ENCODE measurements at regions not wholly inside any gene's neighbourhood (a gene's known extent, or its start where the extent isn't known, plus 50 kb on each side); places are given as distances from the start of the nearest gene placed in this dataset.

DNA sequence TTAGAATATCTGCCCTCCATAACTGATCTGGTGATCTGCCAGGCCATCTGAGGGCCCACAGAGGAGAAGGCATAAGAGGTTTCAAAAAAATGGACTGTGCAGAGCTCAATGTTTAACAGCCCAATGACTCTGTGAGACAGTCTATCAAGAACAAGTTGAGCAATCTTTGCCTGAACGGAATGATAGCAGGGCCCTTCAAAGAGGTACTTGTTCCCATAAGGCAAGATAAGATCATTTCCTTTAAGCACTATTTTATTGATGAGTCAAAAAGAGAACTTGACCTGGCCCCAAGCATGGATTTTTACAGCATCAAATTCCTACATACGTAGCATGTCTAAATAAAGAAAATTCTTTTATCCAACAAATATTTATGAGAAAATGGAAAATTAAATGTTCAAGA, 182.8 kb downstream of the IDS start:
- no peak for TF ChIP-seq EZH2 (IDR thresholded peaks at IDR 0.05)
- no peak for TF ChIP-seq POLR2AphosphoS5 (IDR thresholded peaks at IDR 0.05; ENCODE audit: borderline replicate concordance, low read depth, low read length)

Measured in SK-N-MC (cell line).